GM12864 (cell line): ENCODE measurements at regions not wholly inside any gene's neighbourhood (a gene's known extent, or its start where the extent isn't known, plus 50 kb on each side); places are given as distances from the start of the nearest gene placed in this dataset.

Source experiments
- DNase-seq: peaks from one replicate; pipeline ENCODE4 v3.0.0-alpha.2; 2011; ENCODE audit warnings: low read depth
- H3K4me3 ChIP-seq: 2 replicates; pipeline ENCODE4 v1.5.1; 2011; ENCODE audit warnings: mild to moderate bottlenecking, low read depth, low read length, control low read depth
- CTCF ChIP-seq: IDR thresholded peaks from 2 replicates; pipeline ENCODE4 v1.5.1; 2011; ENCODE audit warnings: low read depth, mild to moderate bottlenecking, moderate library complexity, low read length, control low read depth, inconsistent platforms; ENCODE audit errors: missing control alignments

DNA sequence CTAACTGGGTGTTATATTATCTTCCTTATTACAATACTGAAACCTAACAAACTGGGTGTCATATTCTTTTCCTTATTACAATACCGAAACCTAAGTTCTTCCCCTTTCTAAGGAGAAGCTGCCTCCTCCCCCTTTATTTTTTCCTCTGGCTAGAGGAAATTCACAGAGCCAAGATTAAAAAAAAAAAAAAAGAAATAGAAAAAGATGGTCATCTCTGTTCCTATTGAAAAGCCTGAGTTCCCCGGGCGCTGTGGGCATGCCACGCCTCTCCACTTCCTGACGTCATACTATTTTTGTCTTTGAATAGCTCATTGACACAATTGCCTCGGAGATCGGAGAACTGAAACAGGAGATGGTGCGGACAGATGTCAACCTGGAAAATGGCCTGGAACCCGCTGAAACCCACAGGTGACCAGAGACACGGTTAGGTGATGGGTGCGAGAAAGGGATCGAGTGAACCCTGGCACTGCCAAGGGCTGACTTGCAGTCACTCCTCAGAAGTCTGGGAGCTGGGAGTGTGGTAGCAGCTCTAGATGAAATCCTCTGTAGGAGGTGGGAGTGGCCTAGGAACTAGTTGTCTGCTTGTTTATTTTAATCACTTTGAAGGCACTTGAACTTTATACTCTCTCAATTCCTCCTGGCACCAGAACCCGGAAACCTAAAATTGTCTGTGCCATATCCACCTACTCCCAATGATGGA, 82.2 kb upstream of the NAA20 start:
- H3K4me3 ChIP-seq, result no peak overlapping the region; the same call in 1 of the 2 replicates
- no peak for DNase-seq
- no peak for TF ChIP-seq CTCF

DNA sequence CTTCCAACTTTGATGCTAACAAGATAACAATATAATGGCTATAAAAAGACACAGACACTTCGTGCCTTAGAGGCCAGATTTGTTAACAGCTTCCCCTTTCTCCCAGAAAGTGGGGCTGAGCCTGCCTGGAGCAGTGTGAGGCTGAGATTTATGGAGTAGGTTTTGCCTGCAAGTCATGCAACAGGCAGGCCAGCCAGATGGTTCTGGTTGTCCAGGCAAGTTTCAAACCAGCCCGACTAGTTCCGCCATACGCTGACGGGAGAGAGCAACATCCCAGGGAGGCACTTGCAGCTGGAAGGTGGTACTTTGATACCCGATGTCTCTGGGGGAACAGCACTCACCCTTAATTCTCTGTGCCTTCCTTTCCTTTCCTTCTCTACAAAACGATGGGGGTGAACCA, 81.3 kb upstream of the NAA20 start:
- H3K4me3 ChIP-seq, result no peak overlapping the region
- DNase-seq, result no peak
- no peak for TF ChIP-seq CTCF

DNA sequence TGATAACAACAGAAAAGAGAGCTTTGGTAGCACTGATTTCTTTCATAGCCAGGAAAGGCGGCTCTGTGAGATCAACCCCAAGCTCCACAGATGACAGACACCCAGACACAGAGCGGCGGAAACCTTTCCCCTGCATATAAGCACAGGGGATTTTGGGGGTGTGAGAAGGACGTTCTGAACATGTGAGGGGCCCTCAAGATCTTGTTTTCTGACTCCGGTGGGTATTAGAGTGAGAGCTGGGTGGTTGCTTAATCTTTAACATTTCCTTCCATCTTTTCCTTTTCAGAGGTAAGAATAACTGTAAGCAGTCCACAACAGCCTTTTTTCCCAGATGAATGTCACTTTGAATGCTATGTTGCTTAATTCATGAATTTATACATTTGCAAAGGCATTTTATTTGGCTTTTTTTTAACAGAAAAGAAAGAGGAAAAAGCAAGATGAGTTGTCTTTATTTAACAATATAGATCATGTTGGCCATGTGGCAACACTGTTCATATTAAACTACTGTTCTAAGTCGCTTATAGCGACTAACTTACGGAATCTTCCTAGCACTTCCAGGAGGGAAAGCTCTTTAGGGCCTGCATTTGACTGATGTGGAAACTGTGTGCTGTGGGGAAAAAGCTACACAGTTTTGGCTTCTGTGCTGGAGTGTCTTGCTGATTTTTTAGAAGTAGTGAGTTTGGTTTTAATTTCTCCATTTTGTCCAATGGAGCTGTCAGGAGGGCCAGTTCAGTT, 80.5 kb upstream of the NAA20 start:
- no peak for DNase-seq
- H3K4me3 ChIP-seq, result no peak overlapping the region
- TF ChIP-seq CTCF, result no peak

DNA sequence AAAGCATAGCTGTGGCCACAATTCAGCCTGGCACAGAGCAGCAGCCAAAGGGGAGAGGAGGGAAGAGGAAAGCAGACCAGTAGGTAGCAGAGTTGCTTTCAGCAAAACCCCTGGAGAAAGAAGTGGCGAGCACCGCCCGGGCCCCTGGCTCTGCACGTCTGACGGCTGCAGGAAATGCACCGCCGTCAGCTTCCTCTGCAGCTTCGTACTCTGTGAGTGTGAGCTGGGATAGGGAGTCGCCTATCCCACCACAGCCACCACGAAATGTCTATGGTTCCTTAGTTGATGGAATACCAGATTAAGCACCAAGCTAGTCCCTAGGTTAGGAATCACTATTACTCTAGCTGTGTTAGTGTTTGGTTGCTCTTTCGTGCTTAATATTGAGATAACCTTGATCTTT, 79.9 kb upstream of the NAA20 start:
- TF ChIP-seq CTCF, result no peak
- no peak overlapping the region for H3K4me3 ChIP-seq
- no peak for DNase-seq

- H3K4me3 ChIP-seq, result no peak overlapping the region
- no peak for DNase-seq
- TF ChIP-seq CTCF, result no peak
These were observed 79.3 kb upstream of the NAA20 start for GRCh38 chr20:19937651-19938420.

GRCh38 chr20:19938421-19939090, 78.6 kb upstream of the NAA20 start:
- no peak for TF ChIP-seq CTCF
- H3K4me3 ChIP-seq, result no peak overlapping the region
- no peak for DNase-seq
